Spleen (tissue), 11 donors: ENCODE measurements at regions not wholly inside any gene's neighbourhood (a gene's known extent, or its start where the extent isn't known, plus 50 kb on each side); places are given as distances from the start of the nearest gene placed in this dataset.
"Not testable (repeated sequence)": the region's sequence is repeated elsewhere in the genome, so short reads cannot be mapped to it uniquely, and the experiment has no call there.

Source experiments
- DNase-seq: peaks from one replicate; pipeline ENCODE4 v3.0.0-alpha.2; 2020
- H3K27ac ChIP-seq, 8 donors: fragments of 200-600 bp; sonication (generic) in 7 of 8; 1 replicate in 4 of 8; 2 replicates in 4 of 8; pipeline versions ENCODE4 v1.5.0 to v1.8.0; 2016 to 2021; ENCODE audit warnings: inconsistent platforms in 4 of 8, mild to moderate bottlenecking in 4 of 8, moderate library complexity in 1 of 8
- H3K27me3 ChIP-seq, 7 donors: fragments of 200-600 bp; sonication (generic) in 6 of 7; replicated peaks in 1 of 7; 1 replicate in 4 of 7; 2 replicates in 3 of 7; pipeline versions ENCODE4 v1.5.0 to v1.8.0; 2016 to 2021; ENCODE audit warnings: inconsistent platforms in 3 of 7, mild to moderate bottlenecking in 1 of 7
- H3K36me3 ChIP-seq, 6 donors: fragments of 200-600 bp; sonication (generic) in 5 of 6; 1 replicate in 4 of 6; 2 replicates in 2 of 6; pipeline versions ENCODE4 v1.5.0 to v1.8.0; 2016 to 2021; ENCODE audit warnings: inconsistent platforms in 2 of 6
- H3K4me1 ChIP-seq, 6 donors: fragments of 200-600 bp; sonication (generic) in 5 of 6; 1 replicate in 3 of 6; 2 replicates in 3 of 6; pipeline versions ENCODE4 v1.5.0 to v1.8.0; 2016 to 2021; ENCODE audit warnings: inconsistent platforms in 3 of 6
- H3K4me3 ChIP-seq, 8 donors: fragments of 200-600 bp; sonication (generic) in 7 of 8; 1 replicate in 4 of 8; 2 replicates in 4 of 8; pipeline versions ENCODE4 v1.5.0 to v1.8.0; 2016 to 2021; ENCODE audit warnings: inconsistent platforms in 4 of 8, mild to moderate bottlenecking in 4 of 8, moderate library complexity in 2 of 8
- H3K9me3 ChIP-seq, 8 donors: fragments of 200-600 bp; sonication (generic) in 7 of 8; 1 replicate in 4 of 8; 2 replicates in 4 of 8; pipeline versions ENCODE4 v1.5.0 to v1.8.0; 2016 to 2021; ENCODE audit warnings: inconsistent platforms in 4 of 8
- POLR2A ChIP-seq, 3 donors: fragments of 450-650 bp; IDR thresholded peaks; one replicate each; pipeline ENCODE4 v1.5.1; 2017; ENCODE audit warnings: antibody characterized with exemption in 3 of 3, mild to moderate bottlenecking in 1 of 3
- POLR2AphosphoS5 ChIP-seq, 3 donors: sonication (generic); formaldehyde crosslinking; IDR thresholded peaks; one replicate each; pipeline ENCODE4 v1.5.1; 2017; ENCODE audit warnings: antibody characterized with exemption in 3 of 3
- WGBS, 5 donors: extraction: QIAGEN DNeasy Blood & Tissue Kit in 3 of 5; methylation state at CpG; one replicate each; pipeline versions ENCODE4 v1.1.5 to v1.1.7; 2013 to 2018; 5-methylcytosine and 5-hydroxymethylcytosine counted together
- intact Hi-C: fragments of 100-400 bp; cut with DNase I; formaldehyde crosslinking; loops from one replicate; pipeline ENCODE4 v1.15.0; 2023; ENCODE audit warnings: low total_unique reads
- TF ChIP-seq, protein P1 (sequence below), 11 experiments: fragments of 200-600 bp in 7 of 11; fragments of 450-650 bp in 4 of 11; sonication (generic) in 4 of 11; IDR thresholded peaks in 8 of 11; conservative IDR thresholded peaks in 3 of 11; 1 replicate in 7 of 11; 2 replicates in 4 of 11; pipeline versions ENCODE4 v1.4.0 to v1.8.0; 2016 to 2021; ENCODE audit warnings: antibody characterized with exemption in 11 of 11, inconsistent platforms in 4 of 11, mild to moderate bottlenecking in 1 of 11
- donor health status: healthy with polysubstance abuse.
- donor health status: DM: no; HTN: no; CAD: no; lungs with moderate emphysema.
- donor health status: DM: no; HTN: no; CAD: no.
- donor health status: Bipolar disorder and iron deficiency.
- donor health status: healthy.
- donor health status: DM: no; HTN: no; CAD: no.
- donor health status: DM: yes; HTN: yes; CAD: no.

- intact Hi-C loops, result no loop called here
- Histone ChIP-seq H3K36me3 (no peaks in the 10 kb centered on the region), H3K4me1 (no peaks in the 10 kb centered on the region), H3K4me3 (no peak overlapping the region), H3K27me3 (no peaks in the 10 kb centered on the region), H3K9me3 (no peaks in the 10 kb centered on the region), H3K27ac (no peak overlapping the region)
- no peak for DNase-seq
- 85 to 91% (median 89%) methylated on average over 3 of the region's 3 CpGs for WGBS, 5 donors
- TF ChIP-seq, protein P1, sequence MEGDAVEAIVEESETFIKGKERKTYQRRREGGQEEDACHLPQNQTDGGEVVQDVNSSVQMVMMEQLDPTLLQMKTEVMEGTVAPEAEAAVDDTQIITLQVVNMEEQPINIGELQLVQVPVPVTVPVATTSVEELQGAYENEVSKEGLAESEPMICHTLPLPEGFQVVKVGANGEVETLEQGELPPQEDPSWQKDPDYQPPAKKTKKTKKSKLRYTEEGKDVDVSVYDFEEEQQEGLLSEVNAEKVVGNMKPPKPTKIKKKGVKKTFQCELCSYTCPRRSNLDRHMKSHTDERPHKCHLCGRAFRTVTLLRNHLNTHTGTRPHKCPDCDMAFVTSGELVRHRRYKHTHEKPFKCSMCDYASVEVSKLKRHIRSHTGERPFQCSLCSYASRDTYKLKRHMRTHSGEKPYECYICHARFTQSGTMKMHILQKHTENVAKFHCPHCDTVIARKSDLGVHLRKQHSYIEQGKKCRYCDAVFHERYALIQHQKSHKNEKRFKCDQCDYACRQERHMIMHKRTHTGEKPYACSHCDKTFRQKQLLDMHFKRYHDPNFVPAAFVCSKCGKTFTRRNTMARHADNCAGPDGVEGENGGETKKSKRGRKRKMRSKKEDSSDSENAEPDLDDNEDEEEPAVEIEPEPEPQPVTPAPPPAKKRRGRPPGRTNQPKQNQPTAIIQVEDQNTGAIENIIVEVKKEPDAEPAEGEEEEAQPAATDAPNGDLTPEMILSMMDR (IDR thresholded peaks at IDR 0.05 in 8 of 11, conservative IDR thresholded peaks at IDR 0.05 in 3 of 11), result no peak
- TF ChIP-seq POLR2A (IDR thresholded peaks at IDR 0.05) (no peak), POLR2AphosphoS5 (IDR thresholded peaks at IDR 0.05) (no peak)
These were observed 73.9 kb upstream of the MXRA5 start for GRCh38 chrX:3420316-3420715.

GRCh38 chrX:3415011-3415410 is 68.6 kb upstream of the MXRA5 start:
- no peaks in the 10 kb centered on the region for H3K27me3 ChIP-seq
- intact Hi-C loops, result no loop called here
- WGBS, 5 donors, result 61 to 80% (median 78%) methylated on average over 4 of the region's 4 CpGs
- no peak for DNase-seq
- H3K4me3 ChIP-seq, result no peak overlapping the region
- H3K4me1 ChIP-seq, result no peaks in the 10 kb centered on the region
- no peaks in the 10 kb centered on the region for H3K36me3 ChIP-seq
- TF ChIP-seq POLR2AphosphoS5 (IDR thresholded peaks at IDR 0.05) (no peak), POLR2A (IDR thresholded peaks at IDR 0.05) (no peak)
- TF ChIP-seq, protein P1 (IDR thresholded peaks at IDR 0.05 in 8 of 11, conservative IDR thresholded peaks at IDR 0.05 in 3 of 11), result no peak
- peaks cover 0 to 11% (median 0%) of the 10 kb centered on the region in 8 donors for H3K9me3 ChIP-seq
- H3K27ac ChIP-seq, result no peak overlapping the region

- H3K4me3 ChIP-seq, H3K27me3 ChIP-seq, intact Hi-C loops, H3K4me1 ChIP-seq, DNase-seq, H3K27ac ChIP-seq, H3K36me3 ChIP-seq: not testable (repeated sequence)
- WGBS, 5 donors, result 92 to 100% (median 94%) methylated on average over 2 of the region's 2 CpGs
- H3K9me3 ChIP-seq, result peaks cover 0 to 11% (median 0%) of the 10 kb centered on the region in 8 donors
These were observed 65.2 kb upstream of the MXRA5 start for GRCh38 chrX:3411626-3412025.

DNA sequence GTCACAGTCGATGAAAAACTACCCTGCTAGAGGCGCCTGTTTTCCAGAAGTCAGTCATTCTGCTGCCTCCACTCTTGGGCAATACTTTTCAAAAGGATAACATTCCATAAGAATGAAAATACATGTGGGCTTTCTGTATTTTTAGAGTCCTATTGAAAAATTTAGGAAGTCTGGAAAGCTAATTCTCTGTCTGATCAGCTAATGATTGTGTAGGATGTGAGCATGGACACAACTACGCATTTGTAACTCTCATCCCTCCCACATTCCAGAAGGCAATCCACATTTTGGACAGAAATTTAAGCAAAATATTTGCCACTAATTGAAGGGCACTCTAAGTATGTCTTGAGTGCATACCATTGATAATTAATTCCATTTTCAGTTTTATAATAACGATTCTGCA is 63.5 kb upstream of the MXRA5 start:
- H3K27me3 ChIP-seq, H3K36me3 ChIP-seq, H3K27ac ChIP-seq, intact Hi-C loops, DNase-seq, H3K4me3 ChIP-seq, H3K4me1 ChIP-seq: not testable (repeated sequence)
- peaks cover 0 to 11% (median 0%) of the 10 kb centered on the region in 8 donors for H3K9me3 ChIP-seq
- 77 to 98% (median 83%) methylated on average over 4 of the region's 4 CpGs for WGBS, 5 donors

DNA sequence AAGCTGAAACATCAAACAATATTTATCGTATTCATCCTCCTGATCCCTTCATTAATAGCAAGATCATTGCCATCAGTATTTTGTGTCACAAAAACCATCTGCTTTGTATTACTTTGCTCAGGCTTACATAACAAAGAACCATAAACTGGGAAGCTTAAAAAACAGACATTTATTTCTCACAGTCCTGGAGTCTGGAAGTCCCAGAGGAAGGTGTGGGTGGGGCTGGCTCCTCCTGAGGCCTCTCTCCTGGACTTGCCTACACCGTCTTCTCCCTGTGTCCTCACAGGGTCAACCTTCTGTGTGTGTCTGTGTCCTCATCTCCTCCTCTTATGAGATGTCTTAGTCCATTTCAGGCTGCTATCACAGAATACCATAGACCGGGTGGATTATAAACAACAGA is 61.3 kb upstream of the MXRA5 start:
- WGBS, 5 donors, result 68 to 87% (median 80%) methylated on average over 3 of the region's 3 CpGs
- no peak overlapping the region for H3K27ac ChIP-seq
- no peaks in the 10 kb centered on the region for H3K27me3 ChIP-seq
- peaks cover 0 to 7% (median 0%) of the 10 kb centered on the region in 8 donors for H3K9me3 ChIP-seq
- no peaks in the 10 kb centered on the region for H3K36me3 ChIP-seq
- no peak for TF ChIP-seq POLR2A (IDR thresholded peaks at IDR 0.05)
- no peak for TF ChIP-seq POLR2AphosphoS5 (IDR thresholded peaks at IDR 0.05)
- TF ChIP-seq, protein P1 (IDR thresholded peaks at IDR 0.05 in 8 of 11, conservative IDR thresholded peaks at IDR 0.05 in 3 of 11), result no peak
- no peak for DNase-seq
- H3K4me3 ChIP-seq, result no peak overlapping the region
- intact Hi-C loops, result no loop called here
- no peaks in the 10 kb centered on the region for H3K4me1 ChIP-seq
